ENCODE measurements at regions not wholly inside any gene's neighbourhood (a gene's known extent, or its start where the extent isn't known, plus 50 kb on each side); places are given as distances from the start of the nearest gene placed in this dataset.

DNA sequence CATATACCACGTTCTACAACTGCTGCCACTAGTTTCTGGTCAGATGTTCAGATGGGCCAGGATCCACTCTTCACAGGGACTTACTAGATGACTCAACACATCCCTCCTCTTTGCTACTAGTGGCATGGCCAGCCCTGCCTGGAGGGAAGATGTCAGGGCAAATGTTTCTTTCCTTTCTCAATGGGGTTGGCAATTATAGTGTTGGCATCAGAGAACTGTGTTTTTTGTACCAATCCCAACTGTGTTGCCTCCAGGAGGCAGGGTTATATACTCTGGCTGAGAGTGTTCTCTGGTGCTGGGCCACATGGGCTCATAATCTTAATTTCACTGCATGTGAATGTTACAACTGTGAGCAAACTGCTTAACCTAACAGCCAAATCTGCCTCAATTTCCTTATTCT is 69.9 kb upstream of the AVPR1A start (continued):
- TF ChIP-seq ESRRA (CRISPR knock-in tag; IDR thresholded peaks at IDR 0.05; ENCODE audit: low read depth) (no peak), DMTF1 (CRISPR knock-in tag; IDR thresholded peaks at IDR 0.05) (no peak), ZNF275 (CRISPR knock-in tag; IDR thresholded peaks at IDR 0.05; ENCODE audit: borderline replicate concordance) (no peak)

DNA sequence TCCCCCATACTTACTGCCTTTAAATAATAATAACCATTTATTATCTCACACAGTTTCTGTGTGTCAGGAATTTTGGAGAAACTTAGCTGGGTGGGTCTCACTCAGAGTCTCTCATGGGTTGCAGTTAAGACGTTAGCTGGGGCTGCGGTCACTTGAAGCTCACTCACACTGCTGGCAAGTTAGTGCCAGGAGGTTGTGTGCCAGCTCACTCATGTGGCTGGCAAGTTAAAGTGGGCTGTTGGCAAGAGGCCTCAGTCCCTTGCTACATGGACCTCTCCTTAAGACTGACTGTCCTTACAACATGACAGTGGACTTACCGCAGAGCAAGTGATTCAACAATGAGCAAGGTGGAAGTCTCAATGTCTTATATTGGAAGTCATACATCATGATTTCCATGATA is 61.3 kb upstream of the AVPR1A start:
- no peak overlapping the region for H3K27ac ChIP-seq (ENCODE audit: extremely low read length, insufficient read depth, low read length)
- in situ Hi-C loops (cut with HindIII; ENCODE audit: extremely low pct_ligation_motif_present, low pct_unique_long_range_greater_than_20kb) (no loop called here), intact Hi-C loops (cut with micrococcal nuclease; ENCODE audit: unreplicated experiment) (no loop called here)
- no peak overlapping the region for H3K4me3 ChIP-seq (replicated peaks in 1 of 3; ENCODE audit: insufficient read depth in 1 of 3, low read depth in 2 of 3, low read length in 3 of 3)
- POLR2A ChIA-PET, result no interaction called here
- no TSS peak for BruUV-seq (replicated peaks)
- H4K20me1 ChIP-seq (ENCODE audit: insufficient read depth, low read length), result no peaks in the 10 kb centered on the region
- no peaks in the 10 kb centered on the region for H3K4me1 ChIP-seq (ENCODE audit: insufficient read depth, low read length)
- H3K79me2 ChIP-seq (ENCODE audit: insufficient read depth, low read length), result no peaks in the 10 kb centered on the region
- no peak overlapping the region for H2AFZ ChIP-seq (ENCODE audit: low read length)
- no peak for TF ChIP-seq SMARCE1 (IDR thresholded peaks at IDR 0.05; ENCODE audit: borderline replicate concordance)
- TF ChIP-seq FOXM1 (CRISPR knock-in tag; IDR thresholded peaks at IDR 0.05), result no peak
- TF ChIP-seq EEA1 (CRISPR knock-in tag; IDR thresholded peaks at IDR 0.05; ENCODE audit: borderline replicate concordance), result no peak
- WGBS (ENCODE audit: low lambda C conversion rate), result 6% methylated on average over 3 of the region's 3 CpGs
- H3K9me3 ChIP-seq (ENCODE audit: low read length), result no peaks in the 10 kb centered on the region
- H3K27me3 ChIP-seq (ENCODE audit: control insufficient read depth in 1 of 2, insufficient read depth in 2 of 2, low read length in 2 of 2), result no peaks in the 10 kb centered on the region
- DNase-seq (ENCODE audit: low spot score), result no peak
- H3K9ac ChIP-seq (ENCODE audit: insufficient read depth, low read depth, low read length), result no peak overlapping the region
- no peak overlapping the region for H3K4me2 ChIP-seq (ENCODE audit: low read depth, low read length)
- H3K36me3 ChIP-seq (replicated peaks in 1 of 2; ENCODE audit: control insufficient read depth in 1 of 2, insufficient read depth in 2 of 2, low read length in 2 of 2), result no peaks in the 10 kb centered on the region
- FAIRE-seq, result no peak
- CTCF ChIA-PET (ENCODE audit: low intra/inter-chr PET ratio, low total read pairs), result no interaction called here
- ATAC-seq, result no peak

Data from HepG2 (cell line).